Mesenchymal stem cell (in vitro differentiated cells and primary cell): ENCODE measurements at regions not wholly inside any gene's neighbourhood (a gene's known extent, or its start where the extent isn't known, plus 50 kb on each side); places are given as distances from the start of the nearest gene placed in this dataset.

Source experiments
- DNase-seq: peaks from one replicate; pipeline ENCODE4 v3.0.0-alpha.2; 2013
- H2AFZ ChIP-seq: one replicate; pipeline ENCODE4 v1.6.1; 2013; ENCODE audit warnings: low read depth, mild to moderate bottlenecking, control low read depth, inconsistent platforms, low read length, moderate library complexity
- H2AK5ac ChIP-seq: 2 replicates; pipeline ENCODE4 v1.6.1; 2013; ENCODE audit warnings: low read length, moderate library complexity, mild to moderate bottlenecking, inconsistent platforms; ENCODE audit not compliant: severe bottlenecking
- H2BK120ac ChIP-seq: one replicate; pipeline ENCODE4 v1.6.1; 2013; ENCODE audit warnings: low read depth, mild to moderate bottlenecking, inconsistent platforms, low read length, moderate library complexity
- H2BK12ac ChIP-seq, 2 experiments: one replicate each; pipeline ENCODE4 v1.6.1; 2013; ENCODE audit warnings: inconsistent platforms in 2 of 2, low read length in 2 of 2, mild to moderate bottlenecking in 2 of 2, moderate library complexity in 2 of 2, control low read depth in 1 of 2
- H2BK15ac ChIP-seq: one replicate; pipeline ENCODE4 v1.6.1; 2013; ENCODE audit warnings: mild to moderate bottlenecking, low read depth, inconsistent platforms; ENCODE audit not compliant: poor library complexity, severe bottlenecking
- H2BK5ac ChIP-seq: 2 replicates; pipeline ENCODE4 v1.6.1; 2013; ENCODE audit warnings: low read depth, mild to moderate bottlenecking, low read length, control low read depth, inconsistent platforms; ENCODE audit not compliant: poor library complexity, severe bottlenecking
- H3K14ac ChIP-seq, 2 experiments: one replicate each; pipeline ENCODE4 v1.6.1; 2013; ENCODE audit warnings: inconsistent platforms in 2 of 2, low read length in 2 of 2, control low read depth in 1 of 2, mild to moderate bottlenecking in 1 of 2, moderate library complexity in 1 of 2
- H3K18ac ChIP-seq, 2 experiments: one replicate each; pipeline ENCODE4 v1.6.1; 2013; ENCODE audit warnings: inconsistent platforms in 2 of 2, low read length in 2 of 2, control low read depth in 1 of 2, low read depth in 1 of 2, mild to moderate bottlenecking in 1 of 2
- H3K23ac ChIP-seq, 2 experiments: one replicate each; pipeline ENCODE4 v1.6.1; 2013; ENCODE audit warnings: inconsistent platforms in 2 of 2, low read length in 2 of 2, mild to moderate bottlenecking in 2 of 2, moderate library complexity in 2 of 2, control low read depth in 1 of 2
- H3K27ac ChIP-seq: 2 replicates; pipeline ENCODE4 v1.5.1; 2013; ENCODE audit warnings: mild to moderate bottlenecking, moderate library complexity, low read length, control low read depth, inconsistent platforms; ENCODE audit not compliant: poor library complexity, severe bottlenecking
- H3K27me3 ChIP-seq, 2 experiments: 2 replicates each; pipeline versions ENCODE4 v1.6.1 to v1.7.0; 2013; ENCODE audit warnings: low read length in 2 of 2, mild to moderate bottlenecking in 2 of 2, moderate library complexity in 2 of 2, control low read depth in 1 of 2, inconsistent platforms in 1 of 2; ENCODE audit not compliant: control insufficient read depth in 1 of 2, insufficient read depth in 1 of 2
- H3K36me3 ChIP-seq, 2 experiments: 2 replicates each; pipeline versions ENCODE4 v1.6.1 to v1.7.0; 2013; ENCODE audit warnings: low read length in 2 of 2, control low read depth in 1 of 2, inconsistent platforms in 1 of 2, low read depth in 1 of 2, mild to moderate bottlenecking in 1 of 2; ENCODE audit not compliant: insufficient read depth in 2 of 2, control insufficient read depth in 1 of 2
- H3K4ac ChIP-seq, 2 experiments: one replicate each; pipeline ENCODE4 v1.6.1; 2013; ENCODE audit warnings: inconsistent platforms in 2 of 2, low read length in 2 of 2, mild to moderate bottlenecking in 2 of 2, moderate library complexity in 2 of 2, control low read depth in 1 of 2, low read depth in 1 of 2
- H3K4me1 ChIP-seq: 2 replicates; pipeline ENCODE4 v1.6.1; 2013; ENCODE audit warnings: low read depth, low read length, control low read depth; ENCODE audit not compliant: control insufficient read depth, insufficient read depth
- H3K4me2 ChIP-seq: 2 replicates; pipeline ENCODE4 v1.6.1; 2013; ENCODE audit warnings: low read length, mild to moderate bottlenecking, inconsistent platforms; ENCODE audit not compliant: poor library complexity, severe bottlenecking
- H3K4me3 ChIP-seq, 2 experiments: 2 replicates each; pipeline versions ENCODE4 v1.5.1 to v1.7.0; 2013; ENCODE audit warnings: low read length in 2 of 2, mild to moderate bottlenecking in 2 of 2, control low read depth in 1 of 2, low read depth in 1 of 2; ENCODE audit not compliant: insufficient read depth in 1 of 2
- H3K79me1 ChIP-seq: replicated peaks from 2 replicates; pipeline ENCODE4 v1.6.1; 2013; ENCODE audit warnings: mild to moderate bottlenecking, control low read depth, low read length, inconsistent platforms; ENCODE audit not compliant: poor library complexity, severe bottlenecking
- H3K9ac ChIP-seq: 2 replicates; pipeline ENCODE4 v1.7.0; 2013; ENCODE audit warnings: mild to moderate bottlenecking, low read length, moderate library complexity
- H3K9me3 ChIP-seq: 2 replicates; pipeline ENCODE4 v1.7.0; 2013; ENCODE audit warnings: mild to moderate bottlenecking, low read length; ENCODE audit not compliant: control insufficient read depth
- H4K8ac ChIP-seq: one replicate; pipeline ENCODE4 v1.6.1; 2013; ENCODE audit warnings: inconsistent platforms, mild to moderate bottlenecking, low read length, moderate library complexity
- H4K91ac ChIP-seq: one replicate; pipeline ENCODE4 v1.6.1; 2013; ENCODE audit warnings: mild to moderate bottlenecking, low read length, inconsistent platforms
- WGBS: methylation state at CpG from one replicate; pipeline ENCODE4 v1.1.7; 2013; ENCODE audit warnings: mixed read lengths; 5-methylcytosine and 5-hydroxymethylcytosine counted together

GRCh38 chr7:8314566-8314965 lies 52.6 kb upstream of the ICA1 start:
- no peak overlapping the region for H2AK5ac ChIP-seq
- no peaks in the 10 kb centered on the region for H3K27me3 ChIP-seq
- H3K36me3 ChIP-seq, result no peaks in the 10 kb centered on the region
- H3K23ac ChIP-seq, result no peak overlapping the region
- no peak overlapping the region for H3K18ac ChIP-seq
- H2BK15ac ChIP-seq, result no peak overlapping the region
- no peak overlapping the region for H3K4ac ChIP-seq
- H3K79me1 ChIP-seq, result no peaks in the 10 kb centered on the region
- no peak overlapping the region for H3K4me2 ChIP-seq
- H3K9ac ChIP-seq, result no peak overlapping the region
- no peaks in the 10 kb centered on the region for H3K4me1 ChIP-seq
- H2BK5ac ChIP-seq, result no peak overlapping the region
- no peak for DNase-seq
- no peak overlapping the region for H4K8ac ChIP-seq
- no peak overlapping the region for H3K27ac ChIP-seq
- no peak overlapping the region for H3K14ac ChIP-seq
- H2BK120ac ChIP-seq, result no peak overlapping the region
- H3K9me3 ChIP-seq, result peaks cover 15% of the 10 kb centered on the region
- no peak overlapping the region for H2BK12ac ChIP-seq
- WGBS, result 67% methylated on average over 1 of the region's 1 CpG
- no peak overlapping the region for H4K91ac ChIP-seq
- H2AFZ ChIP-seq, result no peak overlapping the region
- H3K4me3 ChIP-seq, result no peak overlapping the region

GRCh38 chr7:8319115-8319514 lies 57.1 kb upstream of the ICA1 start:
- no peak overlapping the region for H2AK5ac ChIP-seq
- DNase-seq, result no peak
- 83% methylated on average over 1 of the region's 1 CpG for WGBS
- no peak overlapping the region for H3K18ac ChIP-seq
- no peak overlapping the region for H2BK120ac ChIP-seq
- no peak overlapping the region for H2BK15ac ChIP-seq
- H3K23ac ChIP-seq, result no peak overlapping the region
- H3K4me1 ChIP-seq, result no peaks in the 10 kb centered on the region
- H3K4me3 ChIP-seq, result no peak overlapping the region
- H2BK5ac ChIP-seq, result no peak overlapping the region
- no peaks in the 10 kb centered on the region for H3K79me1 ChIP-seq
- H3K27ac ChIP-seq, result no peak overlapping the region
- H4K91ac ChIP-seq, result no peak overlapping the region
- H2BK12ac ChIP-seq, result no peak overlapping the region
- H3K9me3 ChIP-seq, result peaks cover 12% of the 10 kb centered on the region
- H3K9ac ChIP-seq, result no peak overlapping the region
- H3K4me2 ChIP-seq, result no peak overlapping the region
- no peak overlapping the region for H3K4ac ChIP-seq
- H3K36me3 ChIP-seq, result no peaks in the 10 kb centered on the region
- H2AFZ ChIP-seq, result no peak overlapping the region
- H4K8ac ChIP-seq, result no peak overlapping the region
- no peaks in the 10 kb centered on the region for H3K27me3 ChIP-seq
- no peak overlapping the region for H3K14ac ChIP-seq

- Histone ChIP-seq H2BK5ac (no peak overlapping the region), H3K4me1 (no peaks in the 10 kb centered on the region), H3K4ac (no peak overlapping the region), H3K4me2 (no peak overlapping the region), H3K14ac (no peak overlapping the region), H3K27ac (no peak overlapping the region), H3K23ac (no peak overlapping the region), H2AFZ (no peak overlapping the region), H4K8ac (no peak overlapping the region), H2BK12ac (no peak overlapping the region), H2BK120ac (no peak overlapping the region), H3K9me3 (peaks cover 9% of the 10 kb centered on the region), H4K91ac (no peak overlapping the region), H3K79me1 (no peaks in the 10 kb centered on the region), H3K27me3 (no peaks in the 10 kb centered on the region), H3K9ac (no peak overlapping the region), H2AK5ac (no peak overlapping the region), H2BK15ac (no peak overlapping the region), H3K36me3 (no peaks in the 10 kb centered on the region), H3K18ac (no peak overlapping the region), H3K4me3 (no peak overlapping the region)
- DNase-seq, result no peak
- WGBS, result 75% methylated on average over 1 of the region's 1 CpG
Observed at GRCh38 chr7:8320174-8320573, 58.2 kb upstream of the ICA1 start.

- Histone ChIP-seq H3K9me3 (peaks cover 13% of the 10 kb centered on the region), H3K27ac (no peak overlapping the region), H3K36me3 (no peaks in the 10 kb centered on the region), H2BK5ac (no peak overlapping the region), H2AK5ac (no peak overlapping the region), H3K4ac (no peak overlapping the region), H2BK12ac (no peak overlapping the region), H3K4me1 (no peaks in the 10 kb centered on the region), H3K18ac (no peak overlapping the region), H3K14ac (no peak overlapping the region), H3K23ac (no peak overlapping the region), H2AFZ (no peak overlapping the region), H4K91ac (no peak overlapping the region), H3K79me1 (no peaks in the 10 kb centered on the region), H3K9ac (no peak overlapping the region), H4K8ac (no peak overlapping the region), H2BK120ac (no peak overlapping the region), H3K27me3 (no peaks in the 10 kb centered on the region), H2BK15ac (no peak overlapping the region), H3K4me2 (no peak overlapping the region), H3K4me3 (no peak overlapping the region)
- DNase-seq, result no peak
Observed at GRCh38 chr7:8321312-8321711, 59.3 kb upstream of the ICA1 start.
